SK-N-DZ (cell line): ENCODE measurements at regions not wholly inside any gene's neighbourhood (a gene's known extent, or its start where the extent isn't known, plus 50 kb on each side); places are given as distances from the start of the nearest gene placed in this dataset.

Experiments
- small RNA-seq, 2 experiments: library from RNA; depleted of rRNA; stranded (forward); fragments of <200 nt; gene quantifications; one replicate each; pipeline ENCODE3, GENCODE V24; 2014

Small RNA genes lying in the stretch of these regions (small RNA-seq; reads per million reads assigned to genes)
- 0 reads per million in 2 experiments for gene AC027506.1
